OCI-LY3 (cell line): ENCODE measurements at regions not wholly inside any gene's neighbourhood (a gene's known extent, or its start where the extent isn't known, plus 50 kb on each side); places are given as distances from the start of the nearest gene placed in this dataset.

Experiments
- H2AFZ ChIP-seq: fragments of 200-600, 300-600 bp; shearing (Covaris generic); 2 replicates; pipeline ENCODE4 v1.6.0; 2014; ENCODE audit warnings: antibody characterized with exemption, low read depth, low read length
- H3K27ac ChIP-seq: fragments of 200-600, 300-600 bp; sonication (generic); 2 replicates; pipeline ENCODE4 v1.5.1; 2014; ENCODE audit warnings: mild to moderate bottlenecking, low read length, moderate library complexity, mixed read lengths
- H3K27me3 ChIP-seq: fragments of 200-600, 300-600 bp; sonication (generic); 2 replicates; pipeline ENCODE4 v1.6.1; 2014; ENCODE audit warnings: low read depth, low read length, mixed read lengths
- H3K36me3 ChIP-seq: fragments of 200-600, 300-600 bp; sonication (generic); replicated peaks from 2 replicates; pipeline ENCODE3; 2014; ENCODE audit warnings: low read depth, low read length, mixed read lengths
- H3K4me1 ChIP-seq: fragments of 300-600, 200-600 bp; sonication (generic); 2 replicates; pipeline ENCODE4 v1.6.1; 2014; ENCODE audit warnings: low read length, mixed read lengths
- H3K4me2 ChIP-seq: fragments of 200-600, 300-600 bp; sonication (generic); 2 replicates; pipeline ENCODE4 v1.6.1; 2014; ENCODE audit warnings: low read length, mixed read lengths
- H3K4me3 ChIP-seq: fragments of 300-600, 200-600 bp; sonication (generic); 2 replicates; pipeline ENCODE4 v1.5.1; 2014; ENCODE audit warnings: antibody characterized with exemption, mild to moderate bottlenecking, low read length, moderate library complexity
- H3K79me2 ChIP-seq: fragments of 300-600, 200-600 bp; shearing (Covaris generic); 2 replicates; pipeline ENCODE4 v1.6.1; 2014; ENCODE audit warnings: mild to moderate bottlenecking, low read length, mixed read lengths
- H3K9ac ChIP-seq: fragments of 300-600, 200-600 bp; shearing (Covaris generic); 2 replicates; pipeline ENCODE4 v1.6.0; 2014; ENCODE audit warnings: mild to moderate bottlenecking, low read length, moderate library complexity
- H3K9me3 ChIP-seq: fragments of 200-600, 300-600 bp; shearing (Covaris generic); 2 replicates; pipeline ENCODE4 v1.6.1; 2014; ENCODE audit warnings: low read length, mixed read lengths; ENCODE audit not compliant: insufficient read depth
- H4K20me1 ChIP-seq: fragments of 200-600, 300-600 bp; sonication (generic); 2 replicates; pipeline ENCODE4 v1.6.1; 2016; ENCODE audit warnings: low read length, mixed read lengths; ENCODE audit not compliant: insufficient read depth
- EZH2phosphoT487 ChIP-seq: fragments of 200-600 bp; shearing (Covaris generic); IDR thresholded peaks from 2 replicates; pipeline ENCODE4 v1.6.1; 2018; ENCODE audit warnings: antibody characterized with exemption, mixed run types, low read depth
- TF ChIP-seq, protein P1 (sequence below): fragments of 200-600, 300-600 bp; sonication (generic); IDR thresholded peaks from 2 replicates; pipeline ENCODE4 v1.5.1; 2014; ENCODE audit warnings: antibody characterized with exemption, low read length, low read depth

DNA sequence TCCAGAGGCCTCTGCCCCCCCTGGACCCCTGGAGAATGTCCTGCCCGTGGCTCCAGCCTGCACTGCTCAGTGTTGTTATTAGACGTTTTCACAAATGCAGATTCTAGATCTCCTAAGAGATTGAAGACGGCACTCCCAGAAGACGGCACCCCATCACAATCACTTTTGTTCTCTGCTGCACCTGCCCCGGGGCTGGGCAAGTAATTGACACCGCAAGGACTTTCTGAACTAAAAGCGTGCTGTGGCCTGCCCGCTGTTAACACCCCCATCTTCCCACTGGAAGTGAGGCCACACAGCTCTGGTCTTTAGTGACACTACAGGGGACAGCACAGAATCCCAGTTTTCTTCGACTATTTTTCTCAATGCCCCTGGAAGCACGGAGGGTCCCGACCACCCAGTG, 256.9 kb downstream of the ENGASE start:
- Histone ChIP-seq H3K4me2 (no peak overlapping the region), H3K27me3 (peaks cover 58% of the 10 kb centered on the region), H3K9me3 (no peaks in the 10 kb centered on the region), H3K4me1 (no peaks in the 10 kb centered on the region), H2AFZ (no peak overlapping the region), H4K20me1 (no peaks in the 10 kb centered on the region), H3K4me3 (no peak overlapping the region), H3K79me2 (no peaks in the 10 kb centered on the region), H3K9ac (no peak overlapping the region), H3K27ac (no peak overlapping the region), H3K36me3 (no peaks in the 10 kb centered on the region)
- TF ChIP-seq, protein P1, sequence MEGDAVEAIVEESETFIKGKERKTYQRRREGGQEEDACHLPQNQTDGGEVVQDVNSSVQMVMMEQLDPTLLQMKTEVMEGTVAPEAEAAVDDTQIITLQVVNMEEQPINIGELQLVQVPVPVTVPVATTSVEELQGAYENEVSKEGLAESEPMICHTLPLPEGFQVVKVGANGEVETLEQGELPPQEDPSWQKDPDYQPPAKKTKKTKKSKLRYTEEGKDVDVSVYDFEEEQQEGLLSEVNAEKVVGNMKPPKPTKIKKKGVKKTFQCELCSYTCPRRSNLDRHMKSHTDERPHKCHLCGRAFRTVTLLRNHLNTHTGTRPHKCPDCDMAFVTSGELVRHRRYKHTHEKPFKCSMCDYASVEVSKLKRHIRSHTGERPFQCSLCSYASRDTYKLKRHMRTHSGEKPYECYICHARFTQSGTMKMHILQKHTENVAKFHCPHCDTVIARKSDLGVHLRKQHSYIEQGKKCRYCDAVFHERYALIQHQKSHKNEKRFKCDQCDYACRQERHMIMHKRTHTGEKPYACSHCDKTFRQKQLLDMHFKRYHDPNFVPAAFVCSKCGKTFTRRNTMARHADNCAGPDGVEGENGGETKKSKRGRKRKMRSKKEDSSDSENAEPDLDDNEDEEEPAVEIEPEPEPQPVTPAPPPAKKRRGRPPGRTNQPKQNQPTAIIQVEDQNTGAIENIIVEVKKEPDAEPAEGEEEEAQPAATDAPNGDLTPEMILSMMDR, result no peak
- no peak for TF ChIP-seq EZH2phosphoT487

DNA sequence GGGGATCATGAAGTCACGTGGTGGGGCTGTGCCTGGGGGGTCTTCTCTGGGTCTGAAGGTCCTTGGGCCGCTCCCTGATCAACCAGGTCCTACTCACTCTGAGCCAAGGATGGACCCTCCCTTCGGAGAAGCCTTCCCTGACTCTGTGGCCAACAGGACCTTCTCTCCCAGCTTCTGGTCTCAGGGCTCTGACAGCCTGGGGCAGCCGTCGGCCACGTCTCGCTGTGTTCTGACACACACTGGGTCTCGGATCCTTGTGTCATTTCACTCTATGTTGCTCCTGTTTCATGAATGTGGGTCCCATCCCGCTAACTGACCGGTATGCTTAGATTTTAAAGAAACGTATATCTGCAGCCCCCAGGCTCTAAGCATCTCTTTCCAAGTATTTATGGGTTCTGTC, 256.1 kb downstream of the ENGASE start:
- Histone ChIP-seq H3K36me3 (no peaks in the 10 kb centered on the region), H3K27me3 (peaks cover 59% of the 10 kb centered on the region), H3K27ac (no peak overlapping the region), H3K4me3 (no peak overlapping the region), H3K4me1 (no peaks in the 10 kb centered on the region), H4K20me1 (no peaks in the 10 kb centered on the region), H3K4me2 (no peak overlapping the region), H3K9ac (no peak overlapping the region), H3K79me2 (no peaks in the 10 kb centered on the region), H2AFZ (no peak overlapping the region), H3K9me3 (no peaks in the 10 kb centered on the region)
- no peak for TF ChIP-seq EZH2phosphoT487
- TF ChIP-seq, protein P1, result no peak

DNA sequence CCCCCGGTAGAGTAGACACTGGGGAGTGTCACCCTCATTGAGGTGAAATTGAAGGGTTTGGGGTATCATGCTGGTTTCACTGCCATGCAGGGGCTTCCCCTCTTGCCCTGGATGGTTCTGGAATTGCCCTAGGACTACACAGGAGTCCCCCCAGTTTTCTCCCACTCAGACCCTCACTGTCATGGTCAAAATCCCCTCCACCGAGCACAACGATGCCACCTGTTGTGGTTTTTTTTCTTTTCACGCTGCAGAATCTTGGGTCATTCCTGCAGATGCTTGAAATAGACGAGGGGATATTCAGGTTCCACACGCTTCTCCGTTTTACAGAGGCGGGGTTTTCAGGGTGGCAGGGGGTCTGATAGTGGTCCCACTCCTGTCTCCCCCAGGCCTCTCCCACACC, 255.6 kb downstream of the ENGASE start:
- no peak overlapping the region for H2AFZ ChIP-seq
- H3K36me3 ChIP-seq, result no peaks in the 10 kb centered on the region
- H3K27me3 ChIP-seq, result peaks cover 61% of the 10 kb centered on the region
- H3K4me3 ChIP-seq, result no peak overlapping the region
- no peaks in the 10 kb centered on the region for H3K79me2 ChIP-seq
- no peaks in the 10 kb centered on the region for H4K20me1 ChIP-seq
- TF ChIP-seq, protein P1, result no peak
- no peak for TF ChIP-seq EZH2phosphoT487
- H3K4me2 ChIP-seq, result no peak overlapping the region
- H3K27ac ChIP-seq, result no peak overlapping the region
- no peaks in the 10 kb centered on the region for H3K4me1 ChIP-seq
- no peaks in the 10 kb centered on the region for H3K9me3 ChIP-seq
- no peak overlapping the region for H3K9ac ChIP-seq

DNA sequence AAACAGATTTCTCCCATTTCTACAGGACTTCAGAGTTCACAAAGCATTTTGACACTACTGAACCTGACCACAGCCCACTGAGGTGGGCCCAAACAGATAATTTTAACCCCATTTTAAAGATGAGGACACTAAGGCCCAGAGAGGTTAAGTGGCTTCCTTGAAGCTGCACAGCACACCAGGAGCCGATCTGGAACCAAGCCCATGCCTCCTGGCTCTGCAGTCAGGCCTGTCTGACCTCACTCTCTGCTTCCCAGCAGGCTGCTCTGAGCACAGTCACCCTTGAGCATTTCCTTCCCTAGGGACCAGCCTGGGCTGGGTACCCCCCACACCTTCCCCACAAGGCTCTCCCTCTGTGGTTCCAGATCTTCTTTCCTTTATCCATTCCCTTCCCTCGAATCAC, 252.2 kb downstream of the ENGASE start:
- Histone ChIP-seq H3K27ac (no peak overlapping the region), H3K4me2 (no peak overlapping the region), H4K20me1 (no peaks in the 10 kb centered on the region), H3K27me3 (peaks cover 56% of the 10 kb centered on the region), H2AFZ (no peak overlapping the region), H3K79me2 (no peaks in the 10 kb centered on the region), H3K4me3 (no peak overlapping the region), H3K4me1 (no peaks in the 10 kb centered on the region), H3K9ac (no peak overlapping the region), H3K9me3 (no peaks in the 10 kb centered on the region), H3K36me3 (no peaks in the 10 kb centered on the region)
- TF ChIP-seq EZH2phosphoT487, result no peak
- TF ChIP-seq, protein P1, result no peak
